Lower leg skin (tissue), 3 donors: ENCODE measurements at regions not wholly inside any gene's neighbourhood (a gene's known extent, or its start where the extent isn't known, plus 50 kb on each side); places are given as distances from the start of the nearest gene placed in this dataset.

Source experiments
- CTCF ChIP-seq, 3 donors: fragments of 450-650 bp; IDR thresholded peaks; one replicate each; pipeline ENCODE4 v1.5.1; 2016; ENCODE audit warnings: antibody characterized with exemption in 3 of 3, mild to moderate bottlenecking in 3 of 3, moderate library complexity in 2 of 3
- POLR2A ChIP-seq, 2 donors: fragments of 450-650 bp; IDR thresholded peaks; one replicate each; pipeline ENCODE4 v1.6.1; 2016 to 2017; ENCODE audit warnings: antibody characterized with exemption in 2 of 2, mild to moderate bottlenecking in 1 of 2, moderate library complexity in 1 of 2

DNA sequence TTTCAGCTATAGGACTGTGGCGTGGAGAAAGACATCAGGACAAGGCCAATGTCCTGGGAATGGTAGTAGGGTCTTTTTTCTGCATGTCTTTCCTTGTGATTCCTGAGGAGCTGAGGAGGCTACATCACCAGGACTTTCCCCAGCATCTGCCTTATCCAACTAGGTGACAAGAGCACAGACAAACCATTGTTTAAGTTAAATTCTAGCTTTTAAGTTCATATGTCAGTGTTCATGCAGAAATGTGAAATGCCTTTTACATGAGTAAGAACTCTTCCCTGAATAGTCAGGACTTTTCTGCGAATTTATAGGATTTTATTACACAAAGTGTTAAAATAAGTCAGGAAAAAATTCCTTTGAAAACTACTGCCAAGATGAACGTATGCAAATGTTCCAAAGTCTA is 154.2 kb downstream of the PTGER3 start:
- TF ChIP-seq POLR2A (IDR thresholded peaks at IDR 0.05), result no peak
- no peak for TF ChIP-seq CTCF (IDR thresholded peaks at IDR 0.05)
